Ureter (tissue), 1 donor: ENCODE measurements at regions not wholly inside any gene's neighbourhood (a gene's known extent, or its start where the extent isn't known, plus 50 kb on each side); places are given as distances from the start of the nearest gene placed in this dataset.

ENCODE experiments used
- DNase-seq: peaks from one replicate; pipeline ENCODE4 v3.0.0-alpha.2; 2020; ENCODE audit warnings: low spot score
- donor health status: DM: yes; HTN: yes; CAD: no.

- peak; percentile 20 for DNase-seq
Measured at GRCh38 chr10:130866857-130867256, 444.7 kb downstream of the TCERG1L start.

DNA sequence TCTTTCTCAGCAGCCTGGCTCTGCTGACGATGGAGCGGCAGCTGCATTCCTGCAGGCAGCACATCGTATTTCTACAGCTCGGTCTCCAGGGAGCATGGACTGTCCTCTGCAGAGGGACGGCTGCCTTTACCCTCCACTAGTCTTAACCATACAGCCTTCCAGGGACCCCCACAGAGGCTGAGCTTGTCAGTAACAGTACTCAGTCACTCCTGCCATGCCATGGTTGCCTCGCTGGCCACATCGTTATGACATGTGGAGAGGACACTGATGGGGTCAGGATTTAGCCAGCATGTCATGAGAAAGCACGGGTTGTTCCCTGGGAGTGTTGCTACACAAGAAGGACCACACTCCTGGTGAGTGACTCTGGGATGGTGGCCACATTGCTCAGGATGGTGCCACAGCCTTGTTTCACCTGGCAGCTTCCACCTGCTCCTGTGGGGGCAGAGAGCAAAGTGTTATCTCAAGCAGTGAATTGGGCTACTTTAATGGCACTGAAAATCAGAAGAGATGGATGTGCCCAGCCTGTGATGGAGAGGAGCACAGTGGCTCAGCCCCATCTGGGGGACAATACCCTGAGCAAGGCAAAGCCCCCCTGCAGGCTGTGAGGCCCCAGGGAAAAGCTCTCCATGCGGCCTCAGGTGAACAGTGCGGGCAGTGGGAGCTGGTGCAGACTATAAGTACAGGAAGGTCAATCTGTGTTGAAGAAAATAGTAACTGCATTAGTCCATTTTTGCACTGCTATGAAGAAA, 443.9 kb downstream of the TCERG1L start:
- DNase-seq: peak; percentile 15

- DNase-seq: peak; percentile 33
Measured at GRCh38 chr10:130869179-130869841, 442.2 kb downstream of the TCERG1L start.

DNA sequence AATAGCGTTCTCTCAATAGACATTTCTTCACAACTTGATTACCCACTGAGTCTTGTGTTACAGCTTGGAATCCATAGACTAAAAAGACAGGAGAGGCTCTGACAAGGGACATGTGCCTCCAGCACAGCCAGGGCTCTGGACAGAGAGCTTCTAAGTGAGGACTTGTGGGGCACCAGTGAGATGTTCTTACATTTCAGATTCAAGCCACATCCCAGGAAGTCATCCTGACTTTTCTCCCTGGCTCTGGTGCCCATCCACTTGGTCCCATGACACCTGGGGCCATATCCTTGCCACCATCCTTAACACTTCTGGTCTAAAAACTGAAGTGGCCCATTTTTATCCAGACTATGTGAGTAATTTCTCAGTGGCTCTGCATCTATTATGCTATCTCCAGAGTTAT, 440.1 kb downstream of the TCERG1L start:
- DNase-seq: peak; percentile 2

- no peak for DNase-seq
Measured at GRCh38 chr10:130873636-130874035, 437.9 kb downstream of the TCERG1L start.

- DNase-seq: no peak
Measured at GRCh38 chr10:130875116-130875515, 436.4 kb downstream of the TCERG1L start.

GRCh38 chr10:130875897-130876472, 435.5 kb downstream of the TCERG1L start:
- no peak for DNase-seq

DNA sequence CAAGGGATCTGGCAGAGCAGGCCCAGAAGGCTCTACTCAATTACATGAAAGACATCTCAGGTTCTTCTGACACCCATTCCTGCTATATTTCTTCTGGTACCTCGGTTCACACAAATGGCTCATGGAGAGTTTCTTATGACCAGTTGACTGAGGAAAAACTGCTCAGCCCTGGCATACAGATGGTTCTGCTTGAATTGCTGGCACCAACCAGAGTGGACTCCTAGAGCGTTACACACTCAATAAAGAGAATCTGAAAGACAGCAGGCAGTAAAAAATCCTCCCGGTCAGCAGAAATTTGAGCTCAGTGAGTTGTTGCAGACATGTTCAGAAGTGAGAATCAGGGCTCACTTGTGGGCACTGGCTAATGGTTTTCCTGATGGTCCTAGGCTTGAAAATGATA, 434.4 kb downstream of the TCERG1L start:
- no peak for DNase-seq

- DNase-seq: no peak
Measured at GRCh38 chr10:130878131-130878530, 433.4 kb downstream of the TCERG1L start.

DNA sequence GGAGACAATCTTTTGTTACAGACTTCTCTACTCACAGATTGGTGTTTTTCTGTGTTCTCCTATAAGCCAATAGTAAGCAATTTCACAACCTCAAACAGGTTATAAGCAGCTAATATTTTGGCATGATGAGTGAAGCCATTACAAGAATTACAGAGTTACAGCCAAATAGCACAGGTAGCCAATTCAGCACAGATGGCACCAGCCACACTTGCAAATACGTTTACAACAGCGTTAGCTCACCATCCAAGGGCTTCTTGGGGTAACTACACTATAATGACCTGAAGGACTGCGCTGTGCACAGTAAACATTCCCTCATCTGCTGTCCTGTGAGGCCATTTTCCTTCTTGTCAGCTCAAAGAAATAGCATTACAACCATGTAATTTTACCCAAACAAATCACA, 428.6 kb downstream of the TCERG1L start:
- no peak for DNase-seq

DNA sequence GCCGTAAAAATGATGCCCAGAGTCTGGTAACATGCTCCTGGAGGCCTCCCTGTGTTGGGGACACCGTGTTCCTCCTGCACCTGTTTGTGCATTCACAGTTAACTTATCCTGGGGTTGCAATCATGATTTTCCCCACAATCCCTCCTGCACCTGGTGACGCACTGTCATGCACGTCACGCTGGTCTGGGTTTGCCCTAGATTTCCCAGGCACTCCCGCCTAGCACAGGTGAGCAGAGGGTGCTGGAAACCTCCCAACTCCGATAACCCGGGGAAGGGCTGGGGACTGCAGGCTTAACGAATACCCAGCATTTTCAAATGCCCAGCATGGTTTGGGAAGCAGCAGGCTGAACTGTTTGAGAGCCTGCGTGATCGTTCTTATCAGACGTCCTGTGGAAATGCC, 427.1 kb downstream of the TCERG1L start:
- no peak for DNase-seq

- no peak for DNase-seq
Measured at GRCh38 chr10:130885021-130885655, 426.4 kb downstream of the TCERG1L start.

- no peak for DNase-seq
Measured at GRCh38 chr10:130887170-130887569, 424.4 kb downstream of the TCERG1L start.

GRCh38 chr10:130888493-130888892, 423.0 kb downstream of the TCERG1L start:
- DNase-seq: no peak

DNA sequence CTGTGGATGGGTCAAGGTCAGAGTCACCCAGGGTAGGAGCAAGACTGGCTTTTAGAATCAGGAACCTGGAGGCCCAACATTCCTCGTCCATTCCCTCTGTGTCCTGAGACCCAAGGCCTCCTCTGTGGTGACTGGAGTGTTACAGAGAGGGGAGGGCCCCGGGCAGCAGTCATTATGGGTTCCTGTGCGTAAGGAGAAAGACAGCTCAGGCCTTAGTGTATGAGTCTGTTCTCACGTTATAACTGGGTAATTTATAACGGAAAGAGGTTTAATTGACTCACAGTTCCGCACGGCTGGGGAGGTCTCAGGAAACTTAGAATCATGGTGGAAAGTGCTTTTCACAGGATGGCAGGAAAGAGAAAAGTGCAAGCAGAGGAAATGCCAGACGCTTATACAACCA, 422.3 kb downstream of the TCERG1L start:
- no peak for DNase-seq

GRCh38 chr10:130889780-130890179, 421.7 kb downstream of the TCERG1L start:
- no peak for DNase-seq

GRCh38 chr10:130891066-130891465, 420.5 kb downstream of the TCERG1L start:
- no peak for DNase-seq

DNA sequence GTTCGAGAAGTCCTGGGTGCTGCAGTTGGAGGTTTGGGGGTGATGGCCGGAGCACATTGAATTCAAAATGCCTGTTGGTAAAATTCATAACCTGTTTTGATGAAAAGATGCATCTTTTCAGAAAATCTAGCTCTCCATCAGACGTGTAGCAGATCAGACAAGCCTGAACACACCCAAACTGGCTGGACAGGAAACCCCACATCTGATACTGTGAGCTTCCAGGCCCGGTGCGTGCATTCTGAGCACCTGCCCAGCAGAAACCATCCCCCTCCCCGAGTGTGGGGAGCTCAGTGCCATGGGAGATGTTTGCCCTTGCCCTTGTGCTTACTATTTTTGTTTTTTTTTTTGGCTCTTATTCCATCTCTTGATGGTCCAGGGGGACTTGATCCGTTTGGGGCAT, 417.1 kb downstream of the TCERG1L start:
- peak; percentile 82 for DNase-seq

GRCh38 chr10:130895161-130895560, 416.4 kb downstream of the TCERG1L start:
- no peak for DNase-seq

GRCh38 chr10:130897815-130898214, 413.7 kb downstream of the TCERG1L start:
- DNase-seq: no peak

GRCh38 chr10:130898381-130898780, 413.1 kb downstream of the TCERG1L start:
- DNase-seq: no peak

- DNase-seq: no peak
Measured at GRCh38 chr10:130899856-130900255, 411.7 kb downstream of the TCERG1L start.
